GM12874 (cell line): ENCODE measurements at regions not wholly inside any gene's neighbourhood (a gene's known extent, or its start where the extent isn't known, plus 50 kb on each side); places are given as distances from the start of the nearest gene placed in this dataset.

Experiments
- TF ChIP-seq, protein P1 (sequence below): IDR thresholded peaks from 2 replicates; pipeline ENCODE4 v1.5.1; 2011; ENCODE audit warnings: low read depth, mild to moderate bottlenecking, control low read depth, low read length, moderate library complexity; ENCODE audit not compliant: insufficient read depth

DNA sequence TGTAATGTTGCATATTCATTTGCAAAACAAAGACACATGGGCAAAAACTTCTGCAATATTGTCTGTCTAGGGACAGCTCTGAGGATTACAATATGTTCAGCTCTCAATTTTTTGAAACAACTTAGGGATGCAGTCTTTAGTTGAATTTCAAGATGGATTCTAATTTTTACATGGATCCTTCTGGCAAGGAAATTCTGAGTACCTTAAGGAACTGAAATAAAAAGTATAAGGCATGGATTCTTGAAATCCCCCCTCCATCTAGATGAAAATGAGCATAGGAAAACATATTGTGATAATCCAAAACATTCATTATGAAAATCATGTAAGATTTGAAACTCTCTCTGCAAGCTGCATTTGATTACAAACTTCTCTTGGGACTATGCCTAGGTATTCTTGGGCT lies 568.6 kb downstream of the CETN3 start:
- TF ChIP-seq, protein P1, sequence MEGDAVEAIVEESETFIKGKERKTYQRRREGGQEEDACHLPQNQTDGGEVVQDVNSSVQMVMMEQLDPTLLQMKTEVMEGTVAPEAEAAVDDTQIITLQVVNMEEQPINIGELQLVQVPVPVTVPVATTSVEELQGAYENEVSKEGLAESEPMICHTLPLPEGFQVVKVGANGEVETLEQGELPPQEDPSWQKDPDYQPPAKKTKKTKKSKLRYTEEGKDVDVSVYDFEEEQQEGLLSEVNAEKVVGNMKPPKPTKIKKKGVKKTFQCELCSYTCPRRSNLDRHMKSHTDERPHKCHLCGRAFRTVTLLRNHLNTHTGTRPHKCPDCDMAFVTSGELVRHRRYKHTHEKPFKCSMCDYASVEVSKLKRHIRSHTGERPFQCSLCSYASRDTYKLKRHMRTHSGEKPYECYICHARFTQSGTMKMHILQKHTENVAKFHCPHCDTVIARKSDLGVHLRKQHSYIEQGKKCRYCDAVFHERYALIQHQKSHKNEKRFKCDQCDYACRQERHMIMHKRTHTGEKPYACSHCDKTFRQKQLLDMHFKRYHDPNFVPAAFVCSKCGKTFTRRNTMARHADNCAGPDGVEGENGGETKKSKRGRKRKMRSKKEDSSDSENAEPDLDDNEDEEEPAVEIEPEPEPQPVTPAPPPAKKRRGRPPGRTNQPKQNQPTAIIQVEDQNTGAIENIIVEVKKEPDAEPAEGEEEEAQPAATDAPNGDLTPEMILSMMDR, result no peak

DNA sequence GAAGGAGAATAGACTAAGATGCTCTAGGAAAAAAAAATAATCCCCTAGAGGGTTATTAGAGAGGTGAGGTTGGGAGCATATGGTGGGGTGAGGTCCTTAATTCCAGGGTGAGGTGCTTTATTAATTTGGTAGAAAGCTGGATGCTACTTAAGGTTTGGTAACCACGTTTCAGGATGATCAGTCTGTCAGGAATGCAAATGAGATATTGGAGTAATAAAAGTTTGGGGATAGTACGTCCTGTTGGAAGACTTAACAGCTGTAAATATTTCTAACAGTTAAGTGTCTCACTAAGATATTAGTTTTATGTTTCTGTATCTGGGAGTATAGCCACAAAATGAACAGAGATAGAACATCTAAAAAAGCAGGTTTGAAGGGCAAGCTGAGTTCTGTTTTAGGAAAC lies 578.9 kb downstream of the CETN3 start:
- TF ChIP-seq, protein P1, result no peak

DNA sequence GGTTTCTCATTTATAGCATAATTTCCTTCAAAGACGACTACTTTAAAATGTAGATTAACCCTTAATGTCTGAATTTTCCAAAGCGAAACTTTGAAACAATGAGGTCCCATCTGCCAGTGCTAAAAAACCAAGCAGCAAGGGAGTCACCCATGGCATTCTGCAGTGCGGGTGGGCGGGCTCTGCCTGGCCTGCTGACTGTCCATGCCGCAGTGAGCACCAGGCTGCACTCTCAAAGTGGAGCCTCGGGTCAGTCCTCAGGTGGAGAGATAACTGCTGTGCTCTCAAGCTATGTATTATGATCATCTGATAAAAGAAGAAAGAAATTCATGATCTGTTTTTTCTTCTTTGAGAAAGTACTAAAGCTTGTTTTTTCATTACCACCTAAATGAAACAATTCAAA lies 581.6 kb downstream of the CETN3 start:
- TF ChIP-seq, protein P1, result no peak

DNA sequence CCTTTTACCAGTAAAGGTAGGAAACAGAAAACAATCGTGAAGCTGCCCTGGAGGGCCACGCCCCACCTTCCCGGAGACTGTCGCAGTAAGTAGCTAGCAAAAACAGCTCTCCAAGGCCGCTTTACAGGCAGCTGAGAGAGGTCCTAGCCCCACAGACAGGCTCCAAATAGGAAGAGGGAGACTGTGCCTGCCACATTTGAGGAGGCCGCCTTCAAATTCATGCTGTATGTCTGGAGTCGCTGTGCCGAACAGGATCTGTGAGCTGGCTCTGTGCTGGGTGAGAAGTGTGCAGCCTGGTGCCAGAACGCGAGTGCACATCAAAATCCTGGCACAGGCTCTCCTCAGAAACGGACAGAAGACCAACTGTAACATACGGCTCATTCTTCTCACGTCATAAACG lies 582.2 kb downstream of the CETN3 start:
- TF ChIP-seq, protein P1, result no peak

DNA sequence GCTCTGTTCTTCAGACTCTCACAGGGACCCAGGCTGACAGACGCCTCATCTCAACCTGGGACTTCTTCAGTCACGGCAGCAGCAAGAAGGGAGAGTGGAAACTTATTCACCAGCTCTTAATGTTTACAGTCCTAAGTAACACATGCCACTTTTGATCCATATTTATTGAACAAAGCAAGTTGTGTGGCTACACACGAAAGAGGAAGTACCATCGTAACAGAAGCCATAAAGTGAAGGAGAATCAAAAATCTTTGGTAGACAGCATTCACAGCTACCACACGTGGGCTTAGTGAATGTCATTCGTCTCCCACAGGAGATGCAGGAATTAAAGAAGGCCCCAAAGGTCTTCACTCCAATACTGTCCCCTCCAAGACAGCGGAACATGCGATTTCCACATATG lies 582.6 kb downstream of the CETN3 start:
- TF ChIP-seq, protein P1, result no peak

DNA sequence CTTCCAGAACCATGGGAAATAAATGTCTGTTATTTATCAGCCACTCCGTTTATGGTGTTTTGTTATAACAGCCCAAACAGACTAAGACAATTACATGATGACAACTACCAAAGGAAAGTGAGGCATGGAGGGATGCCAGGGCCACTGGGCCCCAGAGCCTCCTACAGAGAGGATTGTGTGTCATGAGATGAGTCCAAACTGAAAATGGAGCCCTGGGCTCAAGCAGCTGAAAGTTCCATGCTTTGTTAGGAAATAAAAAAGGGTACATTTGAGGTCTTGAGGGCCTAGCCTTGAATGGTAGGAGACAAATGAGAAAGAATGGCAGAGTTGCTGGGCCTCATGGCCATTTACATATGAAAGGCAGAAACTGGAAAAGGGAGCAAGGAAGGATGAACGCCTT lies 586.5 kb downstream of the CETN3 start:
- TF ChIP-seq, protein P1, result no peak

DNA sequence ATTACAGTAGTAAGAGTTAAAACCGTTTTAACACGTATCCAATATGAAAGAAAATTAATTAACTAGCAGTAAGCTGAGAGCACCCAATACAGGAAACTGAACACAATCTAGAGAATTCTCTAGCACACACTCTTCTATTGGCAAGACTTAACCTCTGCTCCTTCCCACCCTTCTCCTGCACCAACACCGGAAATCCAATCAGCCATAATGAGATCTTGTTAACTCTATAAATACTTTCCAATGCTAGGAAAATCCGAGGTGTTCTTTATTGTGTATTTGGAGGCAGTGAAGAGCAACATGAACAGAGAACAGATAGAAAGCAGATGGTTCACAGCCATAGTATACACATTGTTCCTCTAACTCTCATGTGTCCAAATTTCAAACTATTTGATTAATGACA lies 591.7 kb downstream of the CETN3 start:
- TF ChIP-seq, protein P1, result no peak

DNA sequence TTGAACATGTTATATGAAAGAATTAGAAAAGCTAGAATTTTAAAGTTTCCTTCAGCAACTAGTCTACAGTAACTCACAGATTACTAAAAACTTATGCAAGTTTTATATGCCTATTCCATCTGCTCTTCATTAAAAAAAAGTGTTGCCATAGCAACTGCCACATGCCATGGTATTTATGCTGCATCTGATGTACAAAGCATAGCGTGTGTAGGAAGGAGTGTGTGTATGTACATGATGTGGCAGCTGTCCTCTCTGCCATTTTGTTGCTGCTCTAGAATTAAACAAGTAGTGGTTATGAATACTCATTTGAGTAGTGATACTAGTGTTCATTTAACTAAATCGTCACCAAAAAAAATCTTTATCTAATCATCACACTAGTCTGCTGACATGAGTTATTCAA lies 593.5 kb downstream of the CETN3 start:
- TF ChIP-seq, protein P1, result no peak
